Hematopoietic multipotent progenitor cell treated with erythropoietin and hydrocortisone succinate and interleukin-3 and kit ligand, for 4 days (in vitro differentiated cells): ENCODE measurements at regions not wholly inside any gene's neighbourhood (a gene's known extent, or its start where the extent isn't known, plus 50 kb on each side); places are given as distances from the start of the nearest gene placed in this dataset.

Source experiments
- DNase-seq: peaks from one replicate; pipeline ENCODE4 v3.0.0-alpha.2; 2015

DNA sequence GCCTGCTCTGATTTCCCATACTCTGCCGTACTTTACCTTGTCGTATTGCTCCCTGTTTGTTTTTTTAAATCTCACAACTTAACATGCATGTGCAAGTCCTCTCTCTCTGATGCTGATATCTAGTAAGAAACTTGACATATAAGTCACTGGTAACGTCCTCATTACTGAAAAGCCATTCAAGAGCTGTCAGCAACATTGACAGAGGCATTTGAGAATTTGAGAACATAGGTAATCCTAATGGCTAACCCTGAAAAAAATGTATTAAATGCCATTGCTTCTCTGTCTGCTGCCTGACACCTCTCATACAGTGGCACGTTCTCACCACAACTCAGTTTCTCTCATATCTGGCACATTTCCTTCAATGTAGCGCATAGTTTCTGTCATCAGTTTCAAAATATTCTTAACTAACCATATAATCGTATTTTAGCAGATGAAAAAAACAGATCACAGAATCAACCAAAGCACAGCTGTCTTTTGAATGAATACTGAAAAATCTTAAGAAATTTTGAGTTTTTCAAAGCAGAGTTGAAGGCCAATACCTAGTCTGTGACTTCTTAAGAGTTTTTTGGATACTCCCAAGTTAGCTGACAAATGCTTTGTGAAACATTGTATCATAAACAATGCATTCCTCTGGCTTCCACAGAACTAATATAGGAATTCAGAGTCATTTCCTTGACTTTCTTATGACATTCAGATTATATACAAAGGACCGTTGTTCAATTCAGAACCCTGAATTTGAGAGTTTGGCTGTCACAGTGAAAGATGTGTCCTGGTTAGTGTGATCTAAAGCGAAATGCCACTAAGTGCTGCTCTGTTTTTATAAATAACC, 996.4 kb downstream of the C4orf33 start:
- DNase-seq = no peak

DNA sequence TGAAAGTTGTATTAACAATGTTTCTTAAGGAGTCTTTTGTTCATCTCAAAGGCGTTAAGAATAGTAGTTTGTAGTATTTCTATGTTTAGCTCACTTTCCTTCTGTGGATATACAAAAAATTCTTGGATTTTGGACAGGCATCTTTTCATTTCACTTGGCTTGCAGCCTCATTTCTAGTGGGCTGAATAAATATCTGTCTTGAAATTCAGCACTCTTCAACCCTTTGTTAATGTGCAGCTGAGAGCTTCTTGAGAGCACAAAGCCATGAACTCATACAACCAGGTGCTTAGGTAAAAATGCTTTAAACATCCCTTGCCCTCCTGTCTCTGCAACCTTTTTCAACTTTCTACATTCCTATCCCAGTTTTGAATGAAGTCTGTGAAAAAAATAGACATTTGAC, 1003.2 kb downstream of the C4orf33 start:
- DNase-seq = no peak

- DNase-seq = no peak
Observed at GRCh38 chr4:130110189-130110588, 1014.2 kb downstream of the C4orf33 start.

DNA sequence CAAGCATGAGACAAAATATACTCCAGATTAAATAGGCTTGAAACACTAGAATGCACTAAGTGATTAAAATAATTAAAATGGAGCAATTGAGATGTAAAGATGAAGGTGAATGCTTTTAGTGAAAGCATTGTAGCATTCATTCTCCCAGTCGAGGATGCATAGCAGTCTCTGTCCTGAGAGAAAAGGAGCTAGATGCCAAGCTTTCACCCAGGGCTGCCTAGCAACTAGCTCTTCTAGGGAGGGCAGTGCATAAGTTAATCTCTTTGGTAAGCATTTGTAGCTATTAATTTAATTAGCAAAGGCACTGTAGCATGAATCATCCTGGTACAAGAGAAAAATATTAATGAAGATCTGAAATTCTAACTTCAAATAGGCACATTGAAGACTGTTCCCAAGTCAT, 1014.8 kb downstream of the C4orf33 start:
- no peak for DNase-seq

GRCh38 chr4:130124066-130124465, 1028.1 kb downstream of the C4orf33 start:
- DNase-seq = no peak

DNA sequence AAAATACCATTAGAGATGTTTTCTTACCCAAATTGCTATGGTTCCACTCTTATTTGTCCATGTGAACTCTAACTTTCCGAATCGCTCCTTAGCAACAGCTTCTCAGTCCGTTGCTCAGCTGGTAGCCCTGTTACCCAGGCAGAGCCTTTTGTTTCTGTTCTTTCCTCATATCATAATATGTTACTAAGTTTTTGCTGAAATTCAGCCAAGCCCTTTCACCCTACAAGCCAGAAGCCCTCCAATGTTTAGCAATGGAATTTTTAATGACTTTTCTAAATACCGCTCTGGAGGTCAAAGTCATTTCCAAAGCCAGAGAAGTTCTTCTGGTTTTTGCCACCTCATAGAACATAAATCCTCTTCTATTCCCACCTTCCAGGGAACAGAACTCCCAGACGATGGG, 1029.5 kb downstream of the C4orf33 start:
- DNase-seq = no peak

- DNase-seq = no peak
Observed at GRCh38 chr4:130127297-130127696, 1031.3 kb downstream of the C4orf33 start.

DNA sequence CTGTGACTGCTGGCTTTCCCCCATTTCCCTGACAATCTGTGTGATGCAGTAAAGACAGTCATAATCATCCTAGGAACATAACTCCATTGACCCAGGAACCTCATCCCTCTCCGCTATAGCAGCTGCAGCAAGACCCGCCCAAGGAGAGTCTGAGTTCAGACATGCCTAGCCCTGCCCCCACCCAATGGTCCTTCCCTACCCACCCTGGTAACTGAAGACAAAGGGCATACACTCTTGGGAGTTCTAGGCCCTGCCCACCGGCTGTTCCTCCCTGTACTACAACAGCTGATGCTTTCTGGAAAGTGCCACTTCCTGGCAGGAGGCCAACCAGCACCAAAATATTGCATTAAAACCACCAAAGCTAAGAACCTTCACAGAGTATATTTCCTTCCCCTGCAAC, 1035.6 kb downstream of the C4orf33 start:
- no peak for DNase-seq

- DNase-seq = no peak
Observed at GRCh38 chr4:130141651-130142050, 1045.7 kb downstream of the C4orf33 start.

DNA sequence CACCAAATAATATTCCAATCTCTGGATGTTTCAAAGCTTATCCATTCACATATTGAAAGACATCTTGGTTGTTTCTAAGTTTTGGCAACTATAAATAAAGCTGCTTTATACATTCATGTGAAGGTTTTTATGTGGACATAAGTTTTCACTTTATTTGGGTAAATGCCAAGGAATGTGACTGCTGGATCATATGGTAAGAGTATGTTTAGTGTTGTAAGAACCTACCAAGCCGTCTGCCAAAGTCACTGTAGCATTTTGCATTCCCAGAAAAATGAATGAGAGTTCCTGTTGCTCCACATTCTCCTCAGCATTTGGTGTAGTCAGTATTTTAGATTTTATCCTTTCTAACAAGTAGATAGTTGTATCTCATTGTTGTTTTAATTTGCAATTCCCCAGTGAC, 1047.7 kb downstream of the C4orf33 start:
- no peak for DNase-seq

- DNase-seq = no peak
Observed at GRCh38 chr4:130146773-130147172, 1050.8 kb downstream of the C4orf33 start.

DNA sequence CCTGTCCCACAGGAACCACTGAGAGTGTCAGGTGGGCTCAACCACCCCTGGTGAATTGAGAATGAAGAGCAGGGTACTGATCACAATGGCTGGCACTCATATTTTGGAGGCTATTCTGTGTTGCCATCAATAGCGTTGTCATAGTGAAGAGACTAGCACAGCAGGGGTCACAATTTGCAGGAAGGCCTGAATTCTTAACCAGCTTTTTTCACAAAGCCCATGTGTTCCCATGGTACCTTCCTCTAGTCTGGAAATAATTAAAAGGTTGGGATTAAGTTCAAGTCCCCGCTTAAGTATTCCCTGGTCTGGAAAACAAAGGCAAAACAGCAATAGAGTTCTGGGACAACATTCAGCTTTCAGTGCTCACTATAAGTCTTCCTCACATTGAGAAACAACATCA, 1051.7 kb downstream of the C4orf33 start:
- no peak for DNase-seq

- no peak for DNase-seq
Observed at GRCh38 chr4:130154901-130155300, 1058.9 kb downstream of the C4orf33 start.

DNA sequence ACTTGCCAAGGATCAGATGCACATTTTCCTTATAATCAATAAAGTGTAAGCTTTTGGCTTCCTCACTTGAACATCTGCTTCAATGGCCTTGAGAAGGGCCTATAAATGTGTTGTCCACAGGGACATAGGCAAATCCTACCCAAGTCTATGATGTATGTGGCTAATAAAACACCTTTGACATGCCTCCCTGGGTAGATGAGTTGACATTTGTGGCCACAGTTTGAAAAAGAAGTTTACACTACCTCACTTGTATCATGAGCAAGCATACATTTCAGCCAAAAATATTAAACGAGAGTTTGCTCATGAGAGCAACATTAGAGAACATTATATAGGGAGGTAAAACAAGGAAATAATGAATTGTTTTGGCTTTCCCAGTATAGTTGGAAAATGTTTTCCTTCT, 1067.7 kb downstream of the C4orf33 start:
- DNase-seq = no peak

GRCh38 chr4:130165381-130165780, 1069.4 kb downstream of the C4orf33 start:
- no peak for DNase-seq

DNA sequence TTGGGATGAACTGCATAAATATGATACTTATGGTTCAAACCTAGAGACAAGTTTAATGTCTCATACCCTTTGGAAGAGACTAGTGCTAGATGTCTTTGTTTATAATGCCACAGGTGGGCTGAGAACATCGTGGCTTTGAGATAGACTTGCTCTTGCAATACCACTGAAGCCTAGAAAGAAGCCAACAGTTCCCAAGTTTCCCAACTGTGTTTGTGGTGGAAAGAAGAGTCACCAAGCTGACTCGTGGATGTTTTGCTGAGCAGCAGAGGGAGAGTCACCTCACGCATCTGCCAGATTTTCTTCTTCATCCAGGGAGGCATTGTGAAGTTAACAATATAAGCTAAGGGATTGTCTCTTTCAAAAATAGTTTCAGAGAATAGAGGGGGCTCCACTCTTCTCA, 1076.2 kb downstream of the C4orf33 start:
- no peak for DNase-seq

GRCh38 chr4:130178106-130178505, 1082.2 kb downstream of the C4orf33 start:
- DNase-seq = no peak

DNA sequence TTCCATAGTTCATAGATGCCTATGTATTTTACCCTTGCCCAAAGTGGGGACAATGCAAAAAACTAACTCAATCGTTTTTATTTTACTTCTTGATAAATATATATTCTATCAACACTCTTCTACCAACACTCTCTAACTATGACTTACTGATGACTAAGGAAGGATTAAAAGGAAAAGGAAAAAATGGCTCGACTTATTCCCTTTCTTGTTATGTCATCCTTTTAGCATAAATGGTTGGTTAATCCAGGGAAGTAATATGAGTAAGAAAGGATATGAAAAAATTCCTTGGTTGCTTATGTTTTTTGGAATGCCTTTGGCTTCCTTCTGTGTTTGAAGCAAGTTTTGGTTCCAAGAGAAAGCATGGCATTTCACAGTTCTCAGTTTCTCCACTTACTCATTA, 1087.1 kb downstream of the C4orf33 start:
- DNase-seq = no peak

DNA sequence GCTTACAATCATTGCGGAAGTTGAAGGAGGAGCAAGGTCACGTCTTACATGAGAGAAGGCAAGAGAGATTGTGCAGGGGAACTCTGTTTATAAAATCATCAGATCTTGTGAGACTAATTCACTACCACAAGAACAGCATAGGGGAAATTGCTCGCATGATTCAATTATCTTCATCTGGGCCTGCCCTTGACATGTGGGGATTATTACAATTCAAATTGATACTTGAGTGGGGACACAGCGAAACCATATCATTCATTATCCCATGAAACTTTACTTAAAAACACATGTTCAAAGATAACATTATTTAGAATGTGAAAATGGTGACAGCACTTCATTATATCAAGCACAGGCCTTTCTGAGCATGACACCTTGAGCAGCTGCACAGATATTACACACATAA, 1087.8 kb downstream of the C4orf33 start:
- DNase-seq = no peak

DNA sequence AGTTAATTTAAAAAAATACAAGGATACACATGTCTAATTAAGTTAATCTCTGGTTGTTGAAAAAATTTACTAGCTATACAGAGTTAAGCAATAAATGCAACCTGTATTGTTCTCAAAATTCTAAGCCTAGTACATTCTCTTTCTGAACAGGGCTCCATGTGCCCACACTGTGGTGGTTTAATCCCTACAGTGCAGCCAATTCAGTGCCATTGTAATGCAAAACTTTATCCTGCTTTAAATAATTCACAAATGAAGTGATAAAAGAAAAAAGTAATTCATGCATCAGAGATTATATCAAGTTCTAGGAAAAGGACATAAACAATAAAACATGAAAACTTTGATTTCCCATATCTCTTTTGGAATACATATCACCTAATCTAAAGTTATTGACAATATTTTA, 1089.2 kb downstream of the C4orf33 start:
- DNase-seq = no peak

- no peak for DNase-seq
Observed at GRCh38 chr4:130186931-130187330, 1091.0 kb downstream of the C4orf33 start.

DNA sequence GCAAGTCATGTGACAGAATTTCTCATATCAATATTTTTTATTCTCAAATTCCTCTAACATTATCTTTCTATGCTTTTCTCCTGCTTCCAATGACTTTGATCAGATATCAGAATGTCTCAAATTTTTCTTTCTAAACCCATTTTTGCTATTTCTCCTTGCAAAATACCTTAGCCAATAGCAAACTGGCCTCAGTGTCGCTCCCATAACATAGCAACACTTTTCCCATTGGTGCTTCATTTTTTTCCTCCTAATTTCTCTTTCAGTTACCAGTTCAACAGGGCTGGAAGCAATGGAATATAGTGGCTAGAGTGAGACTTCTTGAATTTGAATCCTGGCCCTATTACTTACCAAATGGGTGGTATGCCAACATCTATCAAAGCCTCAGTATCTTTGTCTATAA, 1091.6 kb downstream of the C4orf33 start:
- no peak for DNase-seq

- no peak for DNase-seq
Observed at GRCh38 chr4:130192787-130193186, 1096.8 kb downstream of the C4orf33 start.

- DNase-seq = no peak
Observed at GRCh38 chr4:130197946-130198345, 1102.0 kb downstream of the C4orf33 start.

DNA sequence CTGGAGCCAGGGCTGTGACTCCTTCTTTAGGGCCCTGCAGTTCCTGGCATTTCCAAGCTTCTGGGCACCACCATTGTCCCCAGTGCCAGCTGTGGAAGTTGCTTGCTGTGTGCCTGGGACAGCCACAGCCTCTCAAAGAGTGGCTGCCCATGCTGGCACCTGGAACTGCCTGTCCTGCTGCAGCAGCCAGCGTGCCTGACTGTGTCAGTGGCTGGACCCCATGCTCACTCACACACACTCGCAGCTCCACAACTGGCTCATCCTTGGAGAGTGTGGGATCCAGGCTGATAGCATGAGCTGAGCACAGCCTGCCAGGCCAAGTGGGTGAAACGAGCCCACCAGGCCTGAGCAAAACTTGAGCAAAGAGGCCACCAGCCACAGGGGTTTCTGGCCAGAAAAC, 1107.6 kb downstream of the C4orf33 start:
- DNase-seq = no peak
